WTC11 (cell line): ENCODE measurements at regions not wholly inside any gene's neighbourhood (a gene's known extent, or its start where the extent isn't known, plus 50 kb on each side); places are given as distances from the start of the nearest gene placed in this dataset.

Experiments
- ATAC-seq: fragments of 200-7000 bp; cut with Tn5 transposase; 2 replicates; pipeline ENCODE4 v1.10.0; 2021; ENCODE audit warnings: mild to moderate bottlenecking, moderate library complexity
- CTCF ChIA-PET: fragments of 300-600 bp; sonication (Branson Sonifier 250); formaldehyde crosslinking; loops from one replicate; lab custom pipeline; 2021; ENCODE audit warnings: antibody characterized with exemption; lab: Charles Lee
- POLR2A ChIA-PET: fragments of 350-600 bp; sonication (Branson Sonifier 250); formaldehyde crosslinking; loops from one replicate; lab custom pipeline; 2021; ENCODE audit warnings: antibody characterized with exemption; lab: Charles Lee
- DNase-seq: peaks from one replicate; pipeline ENCODE4 v3.0.0; 2021; ENCODE audit warnings: low spot score
- H3K27ac Mint-ChIP-seq: 2 replicates; pipeline ENCODE4 v1.8.0; 2021; ENCODE audit warnings: mixed read lengths
- H3K27me3 Mint-ChIP-seq: 2 replicates; pipeline ENCODE4 v1.8.0; 2021; ENCODE audit warnings: low read depth, mild to moderate bottlenecking, moderate library complexity, mixed read lengths
- H3K36me3 Mint-ChIP-seq: 2 replicates; pipeline ENCODE4 v1.8.0; 2021; ENCODE audit warnings: mixed read lengths
- H3K4me1 Mint-ChIP-seq: 2 replicates; pipeline ENCODE4 v1.8.0; 2022; ENCODE audit warnings: mixed read lengths
- H3K4me3 Mint-ChIP-seq: 2 replicates; pipeline ENCODE4 v1.8.0; 2021; ENCODE audit warnings: mild to moderate bottlenecking, moderate library complexity, mixed read lengths
- H3K9me3 Mint-ChIP-seq: 2 replicates; pipeline ENCODE4 v1.8.0; 2021; ENCODE audit warnings: mixed read lengths
- CBFB ChIP-seq: sonication (generic); formaldehyde crosslinking; IDR thresholded peaks from 2 replicates; pipeline ENCODE4 v1.8.1; 2022; ENCODE audit warnings: mild to moderate bottlenecking, low read depth, missing genetic modification reagents
- ESRRA ChIP-seq: sonication (generic); formaldehyde crosslinking; IDR thresholded peaks from 2 replicates; pipeline ENCODE4 v1.8.1; 2022; ENCODE audit warnings: mild to moderate bottlenecking, missing genetic modification reagents, borderline replicate concordance
- ETV6 ChIP-seq: sonication (generic); formaldehyde crosslinking; IDR thresholded peaks from 2 replicates; pipeline ENCODE4 v1.8.1; 2022; ENCODE audit warnings: mild to moderate bottlenecking, missing genetic modification reagents
- HMGA2 ChIP-seq: fragments of 250-450 bp; sonication (Bioruptor Pico); IDR thresholded peaks from 2 replicates; pipeline ENCODE4 v1.4.0; 2021; ENCODE audit warnings: mild to moderate bottlenecking, moderate library complexity
- NFATC4 ChIP-seq: fragments of 250-450 bp; sonication (Bioruptor Pico); IDR thresholded peaks from 2 replicates; pipeline ENCODE4 v1.9.0; 2021; ENCODE audit warnings: mild to moderate bottlenecking
- NFYB ChIP-seq: sonication (generic); formaldehyde crosslinking; conservative IDR thresholded peaks from 2 replicates; pipeline ENCODE4 v1.8.0; 2022; ENCODE audit warnings: low read depth, missing genetic modification reagents
- NR2C2 ChIP-seq: sonication (generic); formaldehyde crosslinking; IDR thresholded peaks from 2 replicates; pipeline ENCODE4 v1.8.0; 2022; ENCODE audit warnings: mild to moderate bottlenecking, missing genetic modification reagents
- NR3C1 ChIP-seq: sonication (generic); formaldehyde crosslinking; conservative IDR thresholded peaks from 2 replicates; pipeline ENCODE4 v1.8.1; 2023; ENCODE audit warnings: low read depth, mild to moderate bottlenecking, missing genetic modification reagents
- PREB ChIP-seq: sonication (generic); formaldehyde crosslinking; IDR thresholded peaks from 2 replicates; pipeline ENCODE4 v1.8.1; 2022; ENCODE audit warnings: mild to moderate bottlenecking, missing genetic modification reagents, moderate library complexity, borderline replicate concordance
- RELA ChIP-seq: sonication (generic); formaldehyde crosslinking; IDR thresholded peaks from 2 replicates; pipeline ENCODE4 v1.8.1; 2022; ENCODE audit warnings: missing genetic modification reagents, mild to moderate bottlenecking, borderline replicate concordance
- RORB ChIP-seq: fragments of 250-450 bp; sonication (Bioruptor Pico); IDR thresholded peaks from 2 replicates; pipeline ENCODE4 v1.9.0; 2021; ENCODE audit warnings: mild to moderate bottlenecking
- SP1 ChIP-seq: sonication (generic); formaldehyde crosslinking; conservative IDR thresholded peaks from 2 replicates; pipeline ENCODE4 v1.8.1; 2022; ENCODE audit warnings: missing genetic modification reagents
- USF1 ChIP-seq: sonication (generic); formaldehyde crosslinking; IDR thresholded peaks from 2 replicates; pipeline ENCODE4 v1.8.0; 2022; ENCODE audit warnings: mild to moderate bottlenecking, missing genetic modification reagents
- ZBTB21 ChIP-seq: sonication (generic); formaldehyde crosslinking; IDR thresholded peaks from 2 replicates; pipeline ENCODE4 v1.8.1; 2023; ENCODE audit warnings: mild to moderate bottlenecking, missing genetic modification reagents, borderline replicate concordance
- ZNF138 ChIP-seq: sonication (generic); formaldehyde crosslinking; conservative IDR thresholded peaks from 2 replicates; pipeline ENCODE4 v1.8.1; 2022; ENCODE audit warnings: mild to moderate bottlenecking, moderate library complexity, missing genetic modification reagents
- ZNF281 ChIP-seq: sonication (generic); formaldehyde crosslinking; IDR thresholded peaks from 2 replicates; pipeline ENCODE4 v1.8.0; 2023; ENCODE audit warnings: mild to moderate bottlenecking, missing genetic modification reagents
- ZNF423 ChIP-seq: fragments of 250-450 bp; sonication (Bioruptor Pico); IDR thresholded peaks from 2 replicates; pipeline ENCODE4 v2.1.2; 2022; ENCODE audit warnings: mild to moderate bottlenecking, moderate library complexity
- ZNF425 ChIP-seq: fragments of 250-450 bp; sonication (Bioruptor Pico); conservative IDR thresholded peaks from 2 replicates; pipeline ENCODE4 v1.9.0; 2021; ENCODE audit warnings: mild to moderate bottlenecking
- ZNF512 ChIP-seq: sonication (generic); formaldehyde crosslinking; IDR thresholded peaks from 2 replicates; pipeline ENCODE4 v1.8.1; 2022; ENCODE audit warnings: missing genetic modification reagents, borderline replicate concordance

GRCh38 chr5:87940775-87941174, 327.9 kb downstream of the TMEM161B start (continued):
- no peak for TF ChIP-seq ZNF423
- TF ChIP-seq, all 79 proteins: peak for 0

- ATAC-seq (no peak), DNase-seq (no peak)
- no peaks in the 10 kb centered on the region for H3K9me3 Mint-ChIP-seq
- no peaks in the 10 kb centered on the region for H3K36me3 Mint-ChIP-seq
- CTCF ChIA-PET = no interaction called here
- H3K4me3 Mint-ChIP-seq = no peak overlapping the region
- TF ChIP-seq USF1 (CRISPR knock-in tag) = no peak
- TF ChIP-seq ZNF512 (CRISPR knock-in tag) = peak; percentile 67; the same call in 1 of the 2 replicates
- no peaks in the 10 kb centered on the region for H3K27me3 Mint-ChIP-seq
- peaks cover 12% of the 10 kb centered on the region; the same call in 1 of the 2 replicates for H3K4me1 Mint-ChIP-seq
- H3K27ac Mint-ChIP-seq = no peak overlapping the region
- POLR2A ChIA-PET = no interaction called here
Measured at GRCh38 chr5:87936667-87937066, 332.0 kb downstream of the TMEM161B start.

GRCh38 chr5:87924436-87924835, 344.2 kb downstream of the TMEM161B start:
- Mint-ChIP-seq H3K4me3 (no peak overlapping the region), H3K36me3 (no peaks in the 10 kb centered on the region), H3K27ac (no peak overlapping the region), H3K4me1 (no peaks in the 10 kb centered on the region), H3K27me3 (peaks cover 23% of the 10 kb centered on the region), H3K9me3 (peaks cover 28% of the 10 kb centered on the region)
- ChIA-PET CTCF (interaction anchor here (1.0 kb wide), 1 partner anchor 25 kb away, joined by 5 read pairs; no protein-coding TSS in a partner anchor), POLR2A (interaction anchor here (0.6 kb wide), 1 partner anchor 736 kb away, joined by 3 read pairs; no protein-coding TSS in a partner anchor)
- ATAC-seq (peak; percentile 99), DNase-seq (peak; percentile 26)
- TF ChIP-seq NFATC4 (CRISPR knock-in tag) (no peak), ZNF512 (CRISPR knock-in tag) (no peak), SP1 (CRISPR knock-in tag) (no peak), NR2C2 (CRISPR knock-in tag) (no peak), CBFB (CRISPR knock-in tag) (no peak), NR3C1 (CRISPR knock-in tag) (no peak), RORB (CRISPR knock-in tag) (no peak), ZBTB21 (no peak), RELA (CRISPR knock-in tag) (no peak), ESRRA (no peak), ZNF425 (no peak), ETV6 (CRISPR knock-in tag) (no peak), ZNF281 (no peak), NFYB (CRISPR knock-in tag) (no peak), PREB (CRISPR knock-in tag) (no peak), HMGA2 (CRISPR knock-in tag) (no peak), ZNF138 (no peak)
